Progenitor cell of endocrine pancreas (in vitro differentiated cells): ENCODE measurements at regions not wholly inside any gene's neighbourhood (a gene's known extent, or its start where the extent isn't known, plus 50 kb on each side); places are given as distances from the start of the nearest gene placed in this dataset.

Experiments used
- DNase-seq: peaks from one replicate; pipeline ENCODE4 v3.0.0; 2021; ENCODE audit warnings: low spot score; ENCODE audit not compliant: unreplicated experiment
- H3K27ac Mint-ChIP-seq: 2 replicates; pipeline ENCODE4 v1.8.0; 2021; ENCODE audit warnings: mild to moderate bottlenecking, moderate library complexity, mixed read lengths
- H3K27me3 Mint-ChIP-seq: 2 replicates; pipeline ENCODE4 v1.8.0; 2021; ENCODE audit warnings: mixed read lengths
- H3K36me3 Mint-ChIP-seq: 2 replicates; pipeline ENCODE4 v1.8.0; 2022; ENCODE audit warnings: mixed read lengths; ENCODE audit not compliant: insufficient read depth
- H3K4me1 Mint-ChIP-seq: 2 replicates; pipeline ENCODE4 v1.8.0; 2021; ENCODE audit warnings: low read depth, mixed read lengths
- H3K4me3 Mint-ChIP-seq: 2 replicates; pipeline ENCODE4 v1.8.0; 2021; ENCODE audit warnings: low read depth, mild to moderate bottlenecking, moderate library complexity, mixed read lengths
- H3K9me3 Mint-ChIP-seq: 2 replicates; pipeline ENCODE4 v1.8.0; 2021; ENCODE audit warnings: low read depth, mixed read lengths
- CTCF ChIP-seq: fragments of 200-600 bp; sonication (generic); IDR thresholded peaks from one replicate; pipeline ENCODE4 v1.5.0; 2021; ENCODE audit warnings: antibody characterized with exemption, mild to moderate bottlenecking; ENCODE audit not compliant: unreplicated experiment

GRCh38 chr11:30730011-30730410 lies 143.9 kb upstream of the MPPED2 start:
- Mint-ChIP-seq H3K27me3 (no peaks in the 10 kb centered on the region), H3K27ac (no peak overlapping the region), H3K36me3 (no peaks in the 10 kb centered on the region), H3K4me1 (peaks cover 25% of the 10 kb centered on the region), H3K4me3 (no peak overlapping the region), H3K9me3 (no peaks in the 10 kb centered on the region)
- no peak for DNase-seq
- no peak for TF ChIP-seq CTCF

GRCh38 chr11:30729187-30729713 lies 143.1 kb upstream of the MPPED2 start:
- Mint-ChIP-seq H3K36me3 (no peaks in the 10 kb centered on the region), H3K9me3 (no peaks in the 10 kb centered on the region), H3K4me1 (peaks cover 25% of the 10 kb centered on the region), H3K4me3 (no peak overlapping the region), H3K27me3 (no peaks in the 10 kb centered on the region), H3K27ac (no peak overlapping the region)
- no peak for TF ChIP-seq CTCF
- DNase-seq: no peak

GRCh38 chr11:30725645-30726195 lies 139.6 kb upstream of the MPPED2 start:
- H3K9me3 Mint-ChIP-seq: no peaks in the 10 kb centered on the region
- H3K4me3 Mint-ChIP-seq: no peak overlapping the region
- no peak for DNase-seq
- H3K27me3 Mint-ChIP-seq: no peaks in the 10 kb centered on the region
- no peak overlapping the region for H3K27ac Mint-ChIP-seq
- peaks cover 23% of the 10 kb centered on the region for H3K4me1 Mint-ChIP-seq
- TF ChIP-seq CTCF: no peak
- no peaks in the 10 kb centered on the region for H3K36me3 Mint-ChIP-seq

- Mint-ChIP-seq H3K36me3 (no peaks in the 10 kb centered on the region), H3K27ac (no peak overlapping the region), H3K27me3 (no peaks in the 10 kb centered on the region), H3K4me3 (no peak overlapping the region), H3K4me1 (peaks cover 11% of the 10 kb centered on the region), H3K9me3 (no peaks in the 10 kb centered on the region)
- DNase-seq: no peak
- TF ChIP-seq CTCF: no peak
Measured at GRCh38 chr11:30724274-30724673, 138.1 kb upstream of the MPPED2 start.

GRCh38 chr11:30719371-30719770 lies 133.2 kb upstream of the MPPED2 start:
- no peak for DNase-seq
- H3K27ac Mint-ChIP-seq: no peak overlapping the region
- H3K4me3 Mint-ChIP-seq: no peak overlapping the region
- H3K4me1 Mint-ChIP-seq: peaks cover 9% of the 10 kb centered on the region
- TF ChIP-seq CTCF: no peak
- H3K9me3 Mint-ChIP-seq: no peaks in the 10 kb centered on the region
- no peaks in the 10 kb centered on the region for H3K36me3 Mint-ChIP-seq
- H3K27me3 Mint-ChIP-seq: no peaks in the 10 kb centered on the region
